GM12874 (cell line): ENCODE measurements at regions not wholly inside any gene's neighbourhood (a gene's known extent, or its start where the extent isn't known, plus 50 kb on each side); places are given as distances from the start of the nearest gene placed in this dataset.

ENCODE experiments used
- CTCF ChIP-seq: IDR thresholded peaks from 2 replicates; pipeline ENCODE4 v1.5.1; 2011; ENCODE audit warnings: low read depth, mild to moderate bottlenecking, control low read depth, low read length, moderate library complexity; ENCODE audit not compliant: insufficient read depth

- TF ChIP-seq CTCF = no peak
Observed at GRCh38 chr7:142311876-142312275, 54.0 kb upstream of the PRSS58 start.

GRCh38 chr7:142308918-142309317 is 51.1 kb upstream of the PRSS58 start:
- TF ChIP-seq CTCF = no peak

GRCh38 chr7:142308326-142308725 is 50.5 kb upstream of the PRSS58 start:
- TF ChIP-seq CTCF = no peak
